Activated naive CD4-positive, alpha-beta T cell (primary cell): ENCODE measurements at regions not wholly inside any gene's neighbourhood (a gene's known extent, or its start where the extent isn't known, plus 50 kb on each side); places are given as distances from the start of the nearest gene placed in this dataset.

Source experiments
- DNase-seq, 4 experiments: peaks; one replicate each; lab custom pipeline; 2025; lab: John Stamatoyannopoulos, UW

DNA sequence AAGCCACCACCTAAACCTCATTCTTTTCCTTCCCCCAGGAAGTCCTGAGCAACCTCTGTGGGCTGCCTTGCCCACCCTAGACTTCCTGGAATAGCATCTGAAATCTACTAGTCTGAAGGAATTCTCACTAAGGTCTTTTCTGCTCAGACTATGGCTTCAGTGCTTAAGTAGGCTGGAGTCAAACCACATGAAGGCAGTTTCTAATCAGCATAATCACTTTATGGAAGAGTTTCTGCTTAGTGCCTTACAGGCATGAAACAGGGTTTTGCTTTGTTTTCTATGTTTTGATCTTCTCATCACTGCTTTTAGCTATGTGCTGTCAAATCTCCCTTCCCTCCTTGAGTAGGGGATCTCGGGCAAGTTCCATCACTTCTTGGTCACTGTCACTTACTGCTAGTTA, 117.7 kb downstream of the WT1 start:
- DNase-seq, result no peak

- no peak for DNase-seq
Observed at GRCh38 chr11:32318071-32319055, 117.0 kb downstream of the WT1 start.

- DNase-seq, result no peak
Observed at GRCh38 chr11:32323814-32324130, 111.6 kb downstream of the WT1 start.

- no peak for DNase-seq
Observed at GRCh38 chr11:32325187-32325586, 110.2 kb downstream of the WT1 start.

- no peak for DNase-seq
Observed at GRCh38 chr11:32325725-32326124, 109.6 kb downstream of the WT1 start.

GRCh38 chr11:32326522-32326921, 108.8 kb downstream of the WT1 start:
- DNase-seq, result no peak

DNA sequence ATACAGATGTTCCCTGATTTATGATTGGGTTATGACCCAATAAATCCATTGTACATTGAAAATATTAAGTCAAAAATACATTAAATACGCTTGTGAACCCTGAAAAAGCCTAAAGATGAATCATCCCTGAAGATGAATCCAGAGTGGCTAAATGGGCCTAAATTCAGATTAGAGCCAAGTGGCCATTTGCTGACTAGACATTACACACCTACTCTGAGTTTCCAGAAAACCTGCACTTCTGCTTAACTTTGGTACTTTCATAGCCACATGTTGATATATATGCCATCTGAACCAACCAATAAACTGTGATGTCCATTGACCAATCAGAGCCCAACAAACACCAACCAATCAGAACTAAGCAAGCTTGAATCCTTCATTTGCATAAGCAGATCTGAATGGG, 106.9 kb downstream of the WT1 start:
- no peak for DNase-seq

- DNase-seq, result no peak
Observed at GRCh38 chr11:32331098-32331497, 104.2 kb downstream of the WT1 start.

DNA sequence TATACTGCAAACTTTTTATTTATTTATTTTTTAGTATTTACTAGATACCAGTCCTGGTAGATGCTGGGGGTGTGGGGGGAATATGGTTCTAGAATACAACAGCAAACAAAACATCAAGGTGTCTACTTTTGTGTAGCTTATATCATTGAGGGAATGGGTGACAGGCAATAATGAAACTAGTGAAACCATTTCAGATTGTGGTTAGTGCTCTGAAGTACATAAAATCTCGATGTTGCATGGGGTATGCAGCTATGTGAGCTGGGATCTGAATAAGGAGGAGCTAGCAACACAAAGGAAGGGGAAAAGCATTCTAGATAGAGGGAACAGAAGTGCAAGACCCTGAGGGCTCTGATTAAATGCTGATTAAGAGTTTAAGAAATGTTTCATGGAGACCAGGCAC, 103.5 kb downstream of the WT1 start:
- no peak for DNase-seq

DNA sequence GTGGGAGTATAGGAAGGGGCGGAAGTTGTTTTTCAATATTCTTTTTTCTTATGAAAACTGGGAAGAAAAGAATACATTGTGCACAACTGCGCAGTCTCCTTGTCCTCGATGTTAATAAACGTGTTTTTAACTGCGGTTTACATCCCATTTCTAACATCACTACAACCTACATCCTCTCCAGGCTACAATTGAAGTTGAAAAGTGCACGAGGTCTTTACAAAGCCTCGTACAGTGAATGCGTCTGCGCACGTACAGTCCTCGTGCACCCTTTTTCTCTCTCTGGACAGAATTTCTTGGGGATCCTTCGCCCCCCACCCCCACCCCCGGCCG, 102.4 kb downstream of the WT1 start:
- no peak for DNase-seq

GRCh38 chr11:32333320-32333991, 101.9 kb downstream of the WT1 start:
- no peak for DNase-seq

DNA sequence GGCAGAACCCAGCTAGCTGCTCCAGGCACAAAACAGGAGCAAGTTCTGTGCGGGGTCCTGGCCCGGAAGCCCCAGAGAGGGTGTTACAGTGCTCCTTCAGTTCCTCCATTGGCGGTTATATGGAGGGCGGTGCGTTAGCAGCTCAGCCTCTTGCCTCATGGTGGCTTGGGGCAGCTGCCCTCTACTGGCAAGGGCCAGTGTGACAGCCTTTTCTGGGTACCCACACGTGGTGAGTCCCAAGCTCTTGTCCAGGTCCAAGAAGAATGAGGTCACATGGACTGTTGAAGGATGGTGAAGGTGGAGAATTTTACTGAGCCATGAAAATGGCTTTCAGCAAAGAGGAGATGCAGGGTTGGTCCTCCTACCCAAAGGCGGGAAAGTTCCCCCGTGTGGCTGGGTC, 100.5 kb downstream of the WT1 start:
- no peak for DNase-seq
